Smooth muscle cell (in vitro differentiated cells): ENCODE measurements at regions not wholly inside any gene's neighbourhood (a gene's known extent, or its start where the extent isn't known, plus 50 kb on each side); places are given as distances from the start of the nearest gene placed in this dataset.

ENCODE experiments used
- DNase-seq: peaks from one replicate; lab custom pipeline; 2025; ENCODE audit not compliant: unreplicated experiment; lab: John Stamatoyannopoulos, UW
- H2AFZ ChIP-seq: fragments of 200-600 bp; sonication (generic); 2 replicates; pipeline ENCODE4 v1.6.0; 2016; ENCODE audit warnings: antibody characterized with exemption, low read depth, mild to moderate bottlenecking
- H3F3A ChIP-seq: fragments of 200-600 bp; sonication (generic); 2 replicates; pipeline ENCODE4 v1.6.0; 2017; ENCODE audit warnings: antibody characterized with exemption, low read depth
- H3K27ac ChIP-seq: fragments of 200-600 bp; sonication (generic); 2 replicates; pipeline ENCODE4 v1.5.1; 2016; ENCODE audit warnings: low read depth, mild to moderate bottlenecking
- H3K27me3 ChIP-seq: fragments of 200-600 bp; sonication (generic); 2 replicates; pipeline ENCODE4 v1.6.1; 2016; ENCODE audit warnings: low read depth, mild to moderate bottlenecking
- H3K36me3 ChIP-seq: fragments of 200-600 bp; sonication (generic); 2 replicates; pipeline ENCODE4 v1.5.1; 2016; ENCODE audit warnings: low read depth
- H3K4me1 ChIP-seq: fragments of 200-600 bp; sonication (generic); 2 replicates; pipeline ENCODE4 v1.5.1; 2016; ENCODE audit warnings: low read depth
- H3K4me2 ChIP-seq: fragments of 200-600 bp; sonication (generic); 2 replicates; pipeline ENCODE4 v1.6.0; 2016; ENCODE audit warnings: mild to moderate bottlenecking
- H3K4me3 ChIP-seq: fragments of 200-600 bp; sonication (generic); 2 replicates; pipeline ENCODE4 v1.5.1; 2016; ENCODE audit warnings: mild to moderate bottlenecking
- H3K79me2 ChIP-seq: fragments of 200-600 bp; sonication (generic); 2 replicates; pipeline ENCODE4 v1.6.0; 2016; ENCODE audit warnings: low read depth, mild to moderate bottlenecking
- H3K9ac ChIP-seq: fragments of 200-600 bp; sonication (generic); 2 replicates; pipeline ENCODE4 v1.6.0; 2016; ENCODE audit warnings: low read depth
- H3K9me3 ChIP-seq: fragments of 200-600 bp; sonication (generic); replicated peaks from 2 replicates; pipeline ENCODE4 v1.5.1; 2016; ENCODE audit warnings: low read depth
- H4K20me1 ChIP-seq: fragments of 200-600 bp; sonication (generic); 2 replicates; pipeline ENCODE4 v1.6.0; 2016; ENCODE audit warnings: low read depth
- CTCF ChIP-seq: fragments of 200-600 bp; sonication (generic); IDR thresholded peaks from 2 replicates; pipeline ENCODE4 v1.5.1; 2017; ENCODE audit warnings: borderline replicate concordance, mild to moderate bottlenecking, antibody characterized with exemption; ENCODE audit not compliant: insufficient read depth, poor library complexity, severe bottlenecking
- WGBS: methylation state at CpG from one replicate; pipeline ENCODE4 v1.1.7; 2016; ENCODE audit warnings: low lambda C conversion rate; 5-methylcytosine and 5-hydroxymethylcytosine counted together

- H3K79me2 ChIP-seq, result no peaks in the 10 kb centered on the region
- H3K9me3 ChIP-seq, result no peaks in the 10 kb centered on the region
- no peaks in the 10 kb centered on the region for H4K20me1 ChIP-seq
- WGBS, result 80% methylated on average over 1 of the region's 1 CpG
- no peaks in the 10 kb centered on the region for H3K4me1 ChIP-seq
- no peak for TF ChIP-seq CTCF
- H3K27ac ChIP-seq, result no peak overlapping the region
- no peaks in the 10 kb centered on the region for H3K36me3 ChIP-seq
- no peak overlapping the region for H3K9ac ChIP-seq
- no peak overlapping the region for H3K4me3 ChIP-seq
- no peak for DNase-seq
- no peaks in the 10 kb centered on the region for H3K27me3 ChIP-seq
- no peak overlapping the region for H3K4me2 ChIP-seq
- no peaks in the 10 kb centered on the region for H3F3A ChIP-seq
- H2AFZ ChIP-seq, result no peak overlapping the region
Observed at GRCh38 chr5:6212244-6212643, 166.1 kb downstream of the MED10 start.

- 79% methylated on average over 1 of the region's 1 CpG for WGBS
- Histone ChIP-seq H3F3A (no peaks in the 10 kb centered on the region), H3K4me2 (no peak overlapping the region), H3K27me3 (no peaks in the 10 kb centered on the region), H3K9ac (no peak overlapping the region), H3K79me2 (no peaks in the 10 kb centered on the region), H3K9me3 (no peaks in the 10 kb centered on the region), H4K20me1 (no peaks in the 10 kb centered on the region), H3K4me3 (no peak overlapping the region), H3K36me3 (no peaks in the 10 kb centered on the region), H2AFZ (no peak overlapping the region), H3K4me1 (no peaks in the 10 kb centered on the region), H3K27ac (no peak overlapping the region)
- no peak for DNase-seq
- TF ChIP-seq CTCF, result no peak
Observed at GRCh38 chr5:6206501-6206900, 171.8 kb downstream of the MED10 start.

- no peaks in the 10 kb centered on the region for H3K9me3 ChIP-seq
- H3K79me2 ChIP-seq, result no peaks in the 10 kb centered on the region
- H3K4me3 ChIP-seq, result no peak overlapping the region
- H2AFZ ChIP-seq, result no peak overlapping the region
- 77% methylated on average over 4 of the region's 4 CpGs for WGBS
- H3K9ac ChIP-seq, result no peak overlapping the region
- DNase-seq, result no peak
- no peaks in the 10 kb centered on the region for H3K27me3 ChIP-seq
- no peaks in the 10 kb centered on the region for H3F3A ChIP-seq
- no peaks in the 10 kb centered on the region for H3K36me3 ChIP-seq
- TF ChIP-seq CTCF, result no peak
- H4K20me1 ChIP-seq, result no peaks in the 10 kb centered on the region
- H3K4me2 ChIP-seq, result no peak overlapping the region
- no peaks in the 10 kb centered on the region for H3K4me1 ChIP-seq
- H3K27ac ChIP-seq, result no peak overlapping the region
Observed at GRCh38 chr5:6202968-6203365, 175.4 kb downstream of the MED10 start.

GRCh38 chr5:6202149-6202967, 176.0 kb downstream of the MED10 start:
- WGBS, result 81% methylated on average over 6 of the region's 6 CpGs

More at GRCh38 chr5:6202149-6202967, 176.0 kb downstream of the MED10 start:
- H3K27me3 ChIP-seq, result no peaks in the 10 kb centered on the region
- no peak overlapping the region for H3K9ac ChIP-seq
- H3K79me2 ChIP-seq, result no peaks in the 10 kb centered on the region
- DNase-seq, result no peak
- TF ChIP-seq CTCF, result no peak
- no peaks in the 10 kb centered on the region for H3K36me3 ChIP-seq
- no peaks in the 10 kb centered on the region for H4K20me1 ChIP-seq
- no peaks in the 10 kb centered on the region for H3F3A ChIP-seq
- H3K4me1 ChIP-seq, result no peaks in the 10 kb centered on the region
- H3K4me3 ChIP-seq, result no peak overlapping the region
- H3K27ac ChIP-seq, result no peak overlapping the region
- no peak overlapping the region for H2AFZ ChIP-seq
- no peaks in the 10 kb centered on the region for H3K9me3 ChIP-seq
- H3K4me2 ChIP-seq, result no peak overlapping the region
